ENCODE measurements at regions not wholly inside any gene's neighbourhood (a gene's known extent, or its start where the extent isn't known, plus 50 kb on each side); places are given as distances from the start of the nearest gene placed in this dataset.

DNA sequence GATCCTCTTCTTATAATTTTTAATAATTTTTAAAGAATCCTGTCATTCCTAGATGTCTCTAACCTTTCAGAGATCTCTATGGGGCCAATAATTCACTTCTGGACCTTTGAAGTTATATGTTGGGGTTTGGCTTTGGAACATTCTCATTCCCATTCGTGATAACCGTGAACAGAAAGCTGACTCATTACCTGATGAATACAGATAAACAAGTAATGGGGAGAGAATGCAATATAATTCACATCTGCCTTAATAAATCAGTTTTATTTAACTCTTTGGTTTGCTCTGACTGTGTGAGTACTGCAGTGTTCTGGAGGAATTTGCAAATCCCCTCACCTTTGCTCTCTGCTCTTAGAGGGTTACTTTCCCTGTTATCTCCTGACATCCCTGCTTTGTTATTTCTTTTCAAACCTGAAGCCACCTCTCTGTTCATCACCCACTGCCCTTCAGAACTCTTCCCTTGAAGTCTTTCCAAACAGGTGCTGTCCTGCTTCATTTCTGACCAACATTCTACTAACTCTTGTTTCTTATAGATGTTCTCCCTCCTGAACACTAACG, 79.6 kb upstream of the SLC38A2 start:
- Mint-ChIP-seq H3K36me3 (ENCODE audit: low read depth) (no peaks in the 10 kb centered on the region), H3K27ac (no peak overlapping the region), H3K4me1 (peaks cover 33% of the 10 kb centered on the region), H3K9me3 (no peaks in the 10 kb centered on the region), H3K4me3 (no peak overlapping the region), H3K27me3 (no peaks in the 10 kb centered on the region)
- DNase-seq (no peak), ATAC-seq (ENCODE audit: low read depth) (no peak)
- ChIA-PET POLR2A (interaction anchor here (0.6 kb wide), 2 partner anchors 62 to 852 kb away, joined by 3 to 5 read pairs; no protein-coding TSS in a partner anchor), CTCF (interaction anchor here (1.2 kb wide), 1 partner anchor 10 kb away, joined by 3 read pairs; no protein-coding TSS in a partner anchor)
- intact Hi-C loops (cut with micrococcal nuclease), result no loop called here
- TF ChIP-seq, protein P1, sequence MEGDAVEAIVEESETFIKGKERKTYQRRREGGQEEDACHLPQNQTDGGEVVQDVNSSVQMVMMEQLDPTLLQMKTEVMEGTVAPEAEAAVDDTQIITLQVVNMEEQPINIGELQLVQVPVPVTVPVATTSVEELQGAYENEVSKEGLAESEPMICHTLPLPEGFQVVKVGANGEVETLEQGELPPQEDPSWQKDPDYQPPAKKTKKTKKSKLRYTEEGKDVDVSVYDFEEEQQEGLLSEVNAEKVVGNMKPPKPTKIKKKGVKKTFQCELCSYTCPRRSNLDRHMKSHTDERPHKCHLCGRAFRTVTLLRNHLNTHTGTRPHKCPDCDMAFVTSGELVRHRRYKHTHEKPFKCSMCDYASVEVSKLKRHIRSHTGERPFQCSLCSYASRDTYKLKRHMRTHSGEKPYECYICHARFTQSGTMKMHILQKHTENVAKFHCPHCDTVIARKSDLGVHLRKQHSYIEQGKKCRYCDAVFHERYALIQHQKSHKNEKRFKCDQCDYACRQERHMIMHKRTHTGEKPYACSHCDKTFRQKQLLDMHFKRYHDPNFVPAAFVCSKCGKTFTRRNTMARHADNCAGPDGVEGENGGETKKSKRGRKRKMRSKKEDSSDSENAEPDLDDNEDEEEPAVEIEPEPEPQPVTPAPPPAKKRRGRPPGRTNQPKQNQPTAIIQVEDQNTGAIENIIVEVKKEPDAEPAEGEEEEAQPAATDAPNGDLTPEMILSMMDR (IDR thresholded peaks at IDR 0.05), result no peak

DNA sequence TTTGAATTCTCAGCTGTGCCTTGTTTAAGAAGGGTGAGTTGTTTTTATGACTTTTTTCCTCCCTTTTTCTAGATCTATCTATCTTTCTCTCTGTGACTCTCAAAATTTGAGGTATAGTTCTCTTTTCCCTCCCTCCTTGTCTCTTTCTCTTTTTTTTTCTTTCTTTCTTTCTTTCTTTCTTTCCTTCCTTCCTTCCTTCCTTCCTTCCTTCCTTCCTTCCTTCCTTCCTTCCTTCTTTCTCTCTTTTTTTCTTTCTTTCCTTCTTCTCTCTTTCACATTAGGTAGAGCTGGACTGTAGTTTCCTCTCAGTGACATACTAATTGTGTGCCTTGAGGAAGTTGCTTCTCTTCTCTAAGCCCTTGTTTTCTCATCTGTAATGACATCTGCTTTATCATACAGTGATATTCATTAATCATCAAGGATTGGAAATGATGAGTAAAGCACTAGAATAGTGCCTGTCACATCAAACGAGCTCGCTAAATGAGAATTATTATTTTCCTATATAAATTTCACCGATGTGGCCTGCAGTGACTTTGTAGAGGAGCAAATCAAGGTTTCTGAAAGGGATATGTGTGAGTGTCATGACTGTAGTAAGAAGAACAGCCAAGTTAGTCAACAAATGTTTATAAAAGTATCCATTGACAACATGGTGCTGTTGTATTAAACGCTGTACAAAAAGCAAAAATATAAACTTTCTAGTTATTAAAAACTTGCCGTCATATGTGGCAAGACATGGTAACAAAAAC, 78.9 kb upstream of the SLC38A2 start:
- Mint-ChIP-seq H3K4me3 (no peak overlapping the region), H3K27me3 (no peaks in the 10 kb centered on the region), H3K4me1 (peaks cover 26% of the 10 kb centered on the region), H3K9me3 (no peaks in the 10 kb centered on the region), H3K27ac (no peak overlapping the region), H3K36me3 (ENCODE audit: low read depth) (no peaks in the 10 kb centered on the region)
- ATAC-seq (ENCODE audit: low read depth) (no peak), DNase-seq (no peak)
- TF ChIP-seq, protein P1 (IDR thresholded peaks at IDR 0.05), result no peak
- POLR2A ChIA-PET, result interaction anchor here (0.6 kb wide), 2 partner anchors 62 to 851 kb away, joined by 3 to 5 read pairs; no protein-coding TSS in a partner anchor
- CTCF ChIA-PET, result interaction anchor here (0.7 kb wide), 1 partner anchor 482 kb away, joined by 5 read pairs; no protein-coding TSS in a partner anchor
- intact Hi-C loops (cut with micrococcal nuclease), result no loop called here

DNA sequence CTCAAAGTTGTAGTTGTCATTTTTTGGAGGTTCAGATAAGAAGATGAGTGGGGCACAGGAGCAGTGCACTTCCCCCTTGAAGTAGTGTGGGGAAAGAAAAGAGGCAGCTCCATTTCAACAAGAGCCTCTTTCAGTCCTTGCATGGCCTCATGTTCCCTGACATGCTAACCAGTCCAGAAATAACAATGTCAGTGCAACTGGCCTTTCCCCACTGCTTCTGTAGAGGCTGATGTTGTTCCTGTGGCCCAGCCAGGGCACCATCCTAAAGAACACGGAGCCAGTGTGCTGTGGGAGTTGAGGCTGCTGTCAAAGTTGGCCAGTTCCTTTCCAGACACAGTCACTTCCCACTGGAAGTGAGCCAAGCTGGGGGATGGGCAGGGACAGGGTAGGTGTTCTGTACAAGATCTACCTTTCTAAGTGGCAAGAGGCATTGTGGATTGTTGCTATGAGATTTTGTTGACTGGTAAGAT, 77.7 kb upstream of the SLC38A2 start:
- no peaks in the 10 kb centered on the region for H3K9me3 Mint-ChIP-seq
- DNase-seq (no peak), ATAC-seq (ENCODE audit: low read depth) (no peak)
- TF ChIP-seq, protein P1 (IDR thresholded peaks at IDR 0.05), result no peak
- ChIA-PET POLR2A (no interaction called here), CTCF (interaction anchor here (0.6 kb wide), 1 partner anchor 536 kb away, joined by 3 read pairs; no protein-coding TSS in a partner anchor)
- intact Hi-C loops (cut with micrococcal nuclease), result no loop called here
- no peak overlapping the region for H3K27ac Mint-ChIP-seq
- peaks cover 14% of the 10 kb centered on the region for H3K4me1 Mint-ChIP-seq
- no peaks in the 10 kb centered on the region for H3K27me3 Mint-ChIP-seq
- H3K4me3 Mint-ChIP-seq, result no peak overlapping the region
- H3K36me3 Mint-ChIP-seq (ENCODE audit: low read depth), result no peaks in the 10 kb centered on the region

DNA sequence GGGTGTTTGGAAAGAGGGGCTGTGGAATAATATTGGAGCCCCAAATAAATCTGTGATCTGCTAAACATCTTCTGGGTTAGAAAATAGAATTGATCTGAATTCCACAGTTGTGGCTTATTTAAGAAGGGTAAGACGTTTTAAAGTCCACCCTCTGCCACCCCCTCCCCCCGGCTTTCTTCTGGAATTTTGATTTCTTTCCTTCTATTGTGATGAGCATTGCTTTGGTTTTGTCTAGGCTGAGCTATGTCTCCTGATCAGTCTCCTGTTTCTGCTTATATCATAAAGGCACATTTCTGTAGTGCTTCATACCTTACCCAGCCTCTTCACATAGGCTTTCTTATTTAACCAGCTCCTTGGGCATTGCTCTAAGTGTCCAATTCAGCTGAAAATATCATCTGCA, 77.3 kb upstream of the SLC38A2 start:
- ChIA-PET CTCF (no interaction called here), POLR2A (no interaction called here)
- no peaks in the 10 kb centered on the region for H3K27me3 Mint-ChIP-seq
- no peaks in the 10 kb centered on the region for H3K36me3 Mint-ChIP-seq (ENCODE audit: low read depth)
- ATAC-seq (ENCODE audit: low read depth), result no peak
- H3K27ac Mint-ChIP-seq, result no peak overlapping the region
- no peak overlapping the region for H3K4me3 Mint-ChIP-seq
- H3K4me1 Mint-ChIP-seq, result peaks cover 10% of the 10 kb centered on the region
- DNase-seq, result no peak
- intact Hi-C loops (cut with micrococcal nuclease), result no loop called here
- no peaks in the 10 kb centered on the region for H3K9me3 Mint-ChIP-seq
- TF ChIP-seq, protein P1 (IDR thresholded peaks at IDR 0.05), result no peak

DNA sequence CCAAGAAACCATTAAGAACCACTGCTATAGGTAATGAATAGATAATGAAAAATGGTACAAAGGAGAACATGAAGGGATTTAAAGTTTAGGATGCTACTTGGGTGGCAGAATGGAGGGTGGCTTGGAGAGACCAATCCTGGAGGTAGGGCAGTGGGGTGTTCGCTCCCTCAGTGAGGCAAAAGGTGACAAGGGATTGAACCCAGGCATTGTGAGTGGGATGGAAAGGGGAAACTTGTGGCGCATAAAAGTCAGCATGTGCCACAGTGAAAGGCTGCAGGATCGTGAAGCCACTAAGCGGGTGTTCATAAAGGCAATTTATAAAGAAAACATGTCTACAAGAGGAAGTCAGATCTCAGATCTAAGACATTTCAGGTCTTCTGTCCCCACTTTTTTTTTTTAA, 76.7 kb upstream of the SLC38A2 start:
- H3K4me1 Mint-ChIP-seq, result peaks cover 7% of the 10 kb centered on the region
- TF ChIP-seq, protein P1 (IDR thresholded peaks at IDR 0.05), result no peak
- H3K9me3 Mint-ChIP-seq, result no peaks in the 10 kb centered on the region
- no peak overlapping the region for H3K27ac Mint-ChIP-seq
- ATAC-seq (ENCODE audit: low read depth) (no peak), DNase-seq (no peak)
- no peaks in the 10 kb centered on the region for H3K36me3 Mint-ChIP-seq (ENCODE audit: low read depth)
- intact Hi-C loops (cut with micrococcal nuclease), result no loop called here
- ChIA-PET CTCF (no interaction called here), POLR2A (no interaction called here)
- no peak overlapping the region for H3K4me3 Mint-ChIP-seq
- no peaks in the 10 kb centered on the region for H3K27me3 Mint-ChIP-seq
